Astrocyte of the spinal cord (primary cell): ENCODE measurements at regions not wholly inside any gene's neighbourhood (a gene's known extent, or its start where the extent isn't known, plus 50 kb on each side); places are given as distances from the start of the nearest gene placed in this dataset.

ENCODE experiments used
- DNase-seq: peaks from one replicate; pipeline ENCODE4 v3.0.0; 2011; ENCODE audit warnings: low read depth, low spot score
- H3K4me3 ChIP-seq: 2 replicates; pipeline ENCODE4 v1.5.1; 2011; ENCODE audit warnings: low read depth, mild to moderate bottlenecking, low read length, moderate library complexity
- in situ Hi-C: cut with HindIII; loops from 2 replicates; pipeline ENCODE4 v1.10.0; 2017; ENCODE audit warnings: low sequenced_read_pairs
- TF ChIP-seq, protein P1 (sequence below): IDR thresholded peaks from 2 replicates; pipeline ENCODE4 v1.5.1; 2012; ENCODE audit warnings: low read depth, mild to moderate bottlenecking, low read length, inconsistent platforms

DNA sequence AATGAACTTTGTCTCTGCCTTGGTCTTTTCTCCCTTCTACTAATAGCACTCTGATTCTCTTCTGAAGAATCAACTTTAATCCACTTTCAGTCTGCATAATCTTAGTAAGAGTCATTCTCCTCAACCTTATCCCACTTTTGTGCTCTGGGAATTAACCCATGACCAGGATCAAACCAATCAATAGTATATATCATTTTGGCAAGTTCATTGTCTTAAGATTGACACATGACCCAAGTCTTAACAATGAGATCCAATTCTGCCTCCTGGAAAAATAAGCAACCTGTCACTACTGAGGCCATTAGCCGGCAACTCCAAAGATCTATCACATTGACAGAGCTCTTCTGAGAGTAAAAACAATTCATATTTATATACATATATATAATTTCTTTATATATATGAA, 1358.4 kb upstream of the ADGRL3 start:
- no peak overlapping the region for H3K4me3 ChIP-seq
- TF ChIP-seq, protein P1, sequence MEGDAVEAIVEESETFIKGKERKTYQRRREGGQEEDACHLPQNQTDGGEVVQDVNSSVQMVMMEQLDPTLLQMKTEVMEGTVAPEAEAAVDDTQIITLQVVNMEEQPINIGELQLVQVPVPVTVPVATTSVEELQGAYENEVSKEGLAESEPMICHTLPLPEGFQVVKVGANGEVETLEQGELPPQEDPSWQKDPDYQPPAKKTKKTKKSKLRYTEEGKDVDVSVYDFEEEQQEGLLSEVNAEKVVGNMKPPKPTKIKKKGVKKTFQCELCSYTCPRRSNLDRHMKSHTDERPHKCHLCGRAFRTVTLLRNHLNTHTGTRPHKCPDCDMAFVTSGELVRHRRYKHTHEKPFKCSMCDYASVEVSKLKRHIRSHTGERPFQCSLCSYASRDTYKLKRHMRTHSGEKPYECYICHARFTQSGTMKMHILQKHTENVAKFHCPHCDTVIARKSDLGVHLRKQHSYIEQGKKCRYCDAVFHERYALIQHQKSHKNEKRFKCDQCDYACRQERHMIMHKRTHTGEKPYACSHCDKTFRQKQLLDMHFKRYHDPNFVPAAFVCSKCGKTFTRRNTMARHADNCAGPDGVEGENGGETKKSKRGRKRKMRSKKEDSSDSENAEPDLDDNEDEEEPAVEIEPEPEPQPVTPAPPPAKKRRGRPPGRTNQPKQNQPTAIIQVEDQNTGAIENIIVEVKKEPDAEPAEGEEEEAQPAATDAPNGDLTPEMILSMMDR: no peak
- no peak for DNase-seq
- in situ Hi-C loops: no loop called here

DNA sequence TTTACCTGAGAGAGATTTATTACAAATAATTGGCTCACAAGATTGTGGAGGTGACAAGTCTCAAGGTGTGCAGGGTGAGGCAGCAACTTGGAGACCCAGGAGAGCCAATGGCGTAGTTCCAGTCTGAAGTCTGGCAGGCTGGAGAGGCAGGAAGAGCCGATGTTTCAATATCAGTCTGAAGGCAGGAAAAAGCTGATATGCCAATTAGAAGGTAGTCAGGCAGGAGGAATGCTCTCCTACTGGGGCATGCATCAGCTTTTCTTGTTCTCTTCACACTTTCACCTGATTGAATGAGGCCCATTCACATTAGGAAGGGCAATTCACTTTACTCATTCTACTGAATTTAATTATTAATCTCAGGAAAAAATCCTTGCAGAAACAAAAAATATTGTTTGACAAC, 1351.7 kb upstream of the ADGRL3 start:
- no peak overlapping the region for H3K4me3 ChIP-seq
- no peak for DNase-seq
- in situ Hi-C loops: no loop called here
- TF ChIP-seq, protein P1: no peak

DNA sequence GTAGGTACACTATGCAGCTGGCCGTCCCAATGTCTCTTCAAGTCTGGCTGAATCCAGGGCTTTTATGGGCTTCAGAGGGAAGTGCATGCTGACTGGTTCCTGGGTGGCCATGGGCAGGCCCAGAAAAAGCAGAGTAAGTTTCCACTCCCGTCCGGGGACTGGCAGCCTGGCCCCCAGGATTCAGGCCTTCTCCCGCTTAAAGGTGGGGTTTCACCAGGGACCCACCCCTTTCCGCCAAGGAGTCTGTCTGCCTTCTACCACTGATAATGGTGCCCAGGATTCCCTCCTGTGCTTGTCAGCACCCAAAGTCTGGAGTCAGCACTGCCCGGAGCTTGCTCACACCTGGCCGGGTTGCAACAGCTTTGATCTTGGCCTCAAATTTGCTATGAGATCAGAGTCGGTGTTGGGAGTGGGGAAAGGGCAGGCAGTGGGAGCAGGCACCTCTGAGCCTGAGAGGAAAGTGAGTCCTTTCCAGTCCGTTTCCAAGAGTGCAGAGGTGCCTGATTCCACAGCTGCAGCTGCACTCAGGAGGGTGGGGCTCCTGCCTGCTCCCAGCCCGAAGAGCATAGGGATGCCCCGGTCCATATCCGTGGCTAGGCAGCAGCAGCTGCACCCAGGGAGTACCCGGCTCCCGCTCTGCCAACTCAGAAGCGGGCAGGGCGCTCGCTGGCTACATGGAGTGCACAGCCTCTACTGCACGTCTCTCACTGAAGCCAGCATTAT, 1344.3 kb upstream of the ADGRL3 start:
- H3K4me3 ChIP-seq: no peak overlapping the region
- in situ Hi-C loops: no loop called here
- no peak for DNase-seq
- TF ChIP-seq, protein P1: no peak

DNA sequence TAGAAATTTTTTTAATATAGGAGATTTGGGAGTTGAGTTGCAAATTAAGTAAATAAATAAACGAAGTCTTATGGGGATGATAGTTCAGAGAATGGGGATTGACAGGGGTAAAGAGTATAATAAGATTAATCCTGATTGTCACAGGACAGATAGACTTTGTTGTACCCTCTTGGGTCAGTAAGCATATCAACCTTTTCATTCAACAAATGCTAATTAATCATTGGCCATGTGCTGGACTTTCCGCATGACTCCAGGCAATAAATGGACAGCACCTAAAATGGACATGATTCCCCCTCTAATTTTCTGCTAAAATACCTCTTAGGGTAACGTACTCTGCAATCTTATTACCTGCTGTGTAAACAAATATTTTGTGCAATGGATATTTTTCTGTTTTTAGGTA, 1331.1 kb upstream of the ADGRL3 start:
- no peak for DNase-seq
- in situ Hi-C loops: no loop called here
- TF ChIP-seq, protein P1: no peak
- H3K4me3 ChIP-seq: no peak overlapping the region

DNA sequence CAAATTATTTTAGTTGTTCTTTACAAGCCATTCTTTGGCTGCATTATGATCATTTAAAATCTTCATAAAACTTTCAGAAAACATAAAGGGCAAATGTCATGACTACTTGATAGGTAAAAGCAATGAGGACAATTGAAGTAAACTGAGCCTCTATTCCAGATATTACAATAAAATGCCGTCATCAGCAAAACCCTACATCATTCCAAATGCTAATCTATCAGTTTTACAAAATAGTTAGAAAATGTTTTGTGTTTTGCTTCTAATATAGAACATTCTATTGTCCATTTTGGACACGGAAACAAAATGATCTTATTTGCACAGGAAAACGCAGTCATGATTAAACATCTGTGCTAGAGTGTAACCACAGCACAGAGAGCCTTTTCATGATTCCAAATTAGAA, 1330.6 kb upstream of the ADGRL3 start:
- DNase-seq: no peak
- TF ChIP-seq, protein P1: no peak
- in situ Hi-C loops: no loop called here
- H3K4me3 ChIP-seq: no peak overlapping the region

DNA sequence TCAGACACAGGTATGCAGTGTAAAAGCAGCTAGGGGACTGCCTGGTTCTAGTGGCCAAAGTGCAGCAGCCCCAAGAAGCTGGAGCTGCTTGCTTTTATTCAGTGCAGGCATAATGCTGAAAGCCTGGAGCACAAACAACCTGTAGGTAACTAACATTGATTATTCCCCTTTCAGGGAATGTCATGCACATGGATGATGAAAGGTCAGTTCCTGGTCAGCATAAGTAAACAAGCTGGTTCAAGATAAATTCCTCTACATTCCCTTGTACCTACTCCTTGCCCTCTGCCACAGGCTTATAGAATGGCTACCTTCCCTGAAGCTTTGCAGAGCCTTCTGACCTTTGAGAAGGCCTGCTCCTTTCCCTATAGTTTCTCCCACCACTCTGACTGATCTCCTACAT, 1318.5 kb upstream of the ADGRL3 start:
- DNase-seq: no peak
- TF ChIP-seq, protein P1: no peak
- in situ Hi-C loops: no loop called here
- H3K4me3 ChIP-seq: no peak overlapping the region
